ENCODE measurements at regions not wholly inside any gene's neighbourhood (a gene's known extent, or its start where the extent isn't known, plus 50 kb on each side); places are given as distances from the start of the nearest gene placed in this dataset.

GRCh38 chr14:22429546-22430294, 159.3 kb downstream of the DAD1 start:
- no peak for FAIRE-seq
- H3K23ac ChIP-seq (ENCODE audit: insufficient read length) = no peak overlapping the region
- no peak for DNase-seq (ENCODE audit: low read depth in 1 of 2, low spot score in 2 of 2)
- WGBS, 2 experiments (ENCODE audit: extremely low coverage in 1 of 2, insufficient coverage in 1 of 2, insufficient read length in 1 of 2, insufficient replicate concordance in 2 of 2, low coverage in 1 of 2, low lambda C conversion rate in 2 of 2, missing lambda C conversion rate in 1 of 2) = 81% methylated on average over 7 of the region's 7 CpGs; no CpG with 5 or more reads in 1 of the 2 experiments
- no peaks in the 10 kb centered on the region for H3K9me3 ChIP-seq (ENCODE audit: insufficient read depth in 2 of 2, low read depth in 1 of 2, low read length in 1 of 2)
- POLR2A ChIA-PET (ENCODE audit: partially characterized antibody) = interaction anchor here (1.4 kb wide), 1 partner anchor 17 kb away, joined by 3 read pairs; no protein-coding TSS in a partner anchor
- no peak overlapping the region for H3K14ac ChIP-seq (ENCODE audit: insufficient read length)
- no peak overlapping the region for H2BK12ac ChIP-seq (ENCODE audit: low read depth, low read length)
- H3K4ac ChIP-seq (replicated peaks; ENCODE audit: insufficient read length, low read depth, low read length) = no peak overlapping the region
- H3K27me3 ChIP-seq (replicated peaks in 1 of 4; ENCODE audit: control insufficient read depth in 3 of 4, extremely low read depth in 1 of 4, insufficient read depth in 3 of 4, low read length in 3 of 4) = no peaks in the 10 kb centered on the region
- no peak overlapping the region for H2AK5ac ChIP-seq (ENCODE audit: low read depth, low read length)
- no peak overlapping the region for H3K27ac ChIP-seq (ENCODE audit: low read depth, low read length)
- no peak overlapping the region for H4K5ac ChIP-seq (ENCODE audit: insufficient read length, low read depth, low read length)
- no peaks in the 10 kb centered on the region for H3K79me2 ChIP-seq (ENCODE audit: control insufficient read depth in 1 of 2, insufficient read depth in 2 of 2, low read length in 2 of 2)
- CTCF ChIA-PET (ENCODE audit: partially characterized antibody) = interaction anchor here (1.0 to 1.3 kb wide), 3 partner anchors 40 to 130 kb away, joined by 3 read pairs; no protein-coding TSS in a partner anchor
- H3K79me1 ChIP-seq (ENCODE audit: low read depth, low read length) = no peaks in the 10 kb centered on the region
- no peak overlapping the region for H2BK120ac ChIP-seq (replicated peaks; ENCODE audit: low read depth, low read length)
- H2BK15ac ChIP-seq (ENCODE audit: low read length) = no peak overlapping the region
- no peak overlapping the region for H3K18ac ChIP-seq (ENCODE audit: extremely low read depth, low read length)
- H3K4me3 ChIP-seq (ENCODE audit: extremely low read depth in 1 of 4, insufficient read depth in 2 of 4, low read depth in 3 of 4, low read length in 4 of 4) = no peak overlapping the region
- no peak overlapping the region for H2BK5ac ChIP-seq (ENCODE audit: low read depth, low read length)
- H3K9ac ChIP-seq (replicated peaks in 1 of 4; ENCODE audit: extremely low read depth in 1 of 4, low read depth in 3 of 4, low read length in 3 of 4) = no peak overlapping the region; a peak in 1 of 7 replicates
- no peak overlapping the region for H4K8ac ChIP-seq (ENCODE audit: extremely low read depth, insufficient read depth, low read length)
- no peaks in the 10 kb centered on the region for H3K36me3 ChIP-seq (ENCODE audit: control insufficient read depth in 2 of 4, insufficient read depth in 4 of 4, low read length in 3 of 4)
- H4K20me1 ChIP-seq (replicated peaks in 1 of 2; ENCODE audit: control insufficient read depth in 1 of 2, insufficient read depth in 2 of 2, low read length in 2 of 2) = no peaks in the 10 kb centered on the region
- H3K4me2 ChIP-seq (ENCODE audit: insufficient read depth in 1 of 2, low read depth in 2 of 2, low read length in 2 of 2) = no peak overlapping the region
- no peak overlapping the region for H4K91ac ChIP-seq (replicated peaks; ENCODE audit: insufficient read length, low read length)
- no peak overlapping the region for H2AFZ ChIP-seq (ENCODE audit: low read length)
- no peaks in the 10 kb centered on the region for H3K23me2 ChIP-seq (ENCODE audit: low read depth, low read length)
- no peaks in the 10 kb centered on the region for H3K4me1 ChIP-seq (replicated peaks in 1 of 4; ENCODE audit: control insufficient read depth in 3 of 4, insufficient read depth in 4 of 4, low read length in 3 of 4)
- H3K56ac ChIP-seq (replicated peaks; ENCODE audit: insufficient read length, low read depth, low read length) = no peak overlapping the region
- no peak overlapping the region for H2BK20ac ChIP-seq (ENCODE audit: low read length)
